WI38 (cell line): ENCODE measurements at regions not wholly inside any gene's neighbourhood (a gene's known extent, or its start where the extent isn't known, plus 50 kb on each side); places are given as distances from the start of the nearest gene placed in this dataset.
A peak's percentile ranks its signal among the peaks of the same experiment; 100 is the strongest.
"Not testable (repeated sequence)": the region's sequence is repeated elsewhere in the genome, so short reads cannot be mapped to it uniquely, and the experiment has no call there.

Experiments used
- H3K4me3 ChIP-seq: 2 replicates; pipeline ENCODE4 v1.5.1; 2011; ENCODE audit warnings: low read depth, mild to moderate bottlenecking, control low read depth, low read length
- CTCF ChIP-seq: IDR thresholded peaks from 2 replicates; pipeline ENCODE4 v1.5.1; 2012; ENCODE audit warnings: low read depth, mild to moderate bottlenecking, control low read depth, low read length

DNA sequence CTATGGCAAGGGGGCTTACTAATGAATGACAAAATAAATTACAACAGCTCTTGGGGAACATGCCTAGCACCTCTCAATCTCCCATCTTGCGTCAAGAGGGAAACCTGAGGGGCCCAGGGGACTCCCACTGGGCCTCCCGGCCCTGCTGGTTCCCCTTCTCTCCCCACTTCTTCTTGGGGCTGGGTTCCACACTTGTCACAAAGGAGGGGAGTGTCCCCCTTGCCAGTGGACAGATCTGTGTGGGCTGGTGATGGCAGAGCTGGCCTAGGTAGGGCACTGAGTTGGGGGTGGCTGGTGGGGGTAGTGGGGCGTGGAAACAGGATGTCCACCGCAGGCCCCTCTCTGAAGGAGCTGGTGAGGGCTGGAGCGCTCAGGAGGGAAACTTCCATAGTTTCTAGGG lies 184.0 kb upstream of the HAAO start:
- no peak for TF ChIP-seq CTCF
- H3K4me3 ChIP-seq, result no peak overlapping the region

GRCh38 chr2:42974721-42975717 lies 182.6 kb upstream of the HAAO start:
- TF ChIP-seq CTCF, result peak; percentile 83
- peak overlapping the region; percentile 38 for H3K4me3 ChIP-seq

DNA sequence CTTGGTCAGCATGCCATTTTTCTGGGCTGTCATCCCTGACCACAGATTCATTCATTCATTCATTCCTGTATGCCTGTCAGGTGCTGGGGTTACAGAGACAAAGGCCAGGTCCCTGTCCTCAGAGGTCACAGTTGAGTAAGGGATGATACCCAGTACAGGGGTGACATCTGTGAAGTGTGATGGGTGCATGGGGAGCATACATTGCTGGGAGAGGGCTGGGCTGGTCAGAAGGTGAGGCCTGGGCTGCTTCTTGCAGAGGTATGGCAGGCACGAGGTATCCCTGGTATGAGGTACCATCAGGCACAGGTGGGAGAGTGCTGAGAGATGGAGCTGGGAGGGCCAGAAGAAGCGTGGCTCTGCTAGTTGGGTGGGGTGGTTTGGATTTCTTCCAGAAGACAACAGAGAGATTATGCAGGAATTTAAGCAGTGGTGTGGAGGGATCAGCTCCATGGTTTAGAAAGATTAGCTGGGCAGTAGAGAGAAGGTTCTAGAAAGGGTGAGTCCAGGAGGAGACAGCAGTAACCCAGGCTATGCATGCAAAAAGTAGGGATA lies 181.9 kb upstream of the HAAO start:
- no peak for TF ChIP-seq CTCF
- H3K4me3 ChIP-seq, result no peak overlapping the region

DNA sequence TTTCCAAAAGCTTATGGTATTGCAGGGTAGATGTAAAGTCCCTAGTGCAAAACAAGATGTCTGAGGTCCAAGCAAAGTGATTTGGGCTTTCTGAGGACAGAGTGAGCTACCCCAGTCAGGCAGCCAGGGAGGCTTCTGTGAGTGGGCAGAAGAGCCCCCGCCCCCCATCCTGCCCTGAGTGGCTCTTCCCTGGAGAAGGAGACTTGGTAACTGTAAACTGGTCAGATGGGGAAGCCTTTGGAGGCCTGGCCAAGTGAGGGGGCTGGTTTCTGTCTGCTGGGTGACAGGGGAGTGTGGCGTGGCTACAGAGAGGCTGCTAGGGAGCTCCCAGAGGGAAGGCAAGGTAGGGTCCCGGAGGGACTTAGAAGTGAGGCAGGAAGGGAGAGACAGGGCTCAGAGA lies 181.3 kb upstream of the HAAO start:
- no peak for TF ChIP-seq CTCF
- no peak overlapping the region for H3K4me3 ChIP-seq

- H3K4me3 ChIP-seq, result not testable (repeated sequence)
Measured at GRCh38 chr2:42972933-42973516, 180.6 kb upstream of the HAAO start.

DNA sequence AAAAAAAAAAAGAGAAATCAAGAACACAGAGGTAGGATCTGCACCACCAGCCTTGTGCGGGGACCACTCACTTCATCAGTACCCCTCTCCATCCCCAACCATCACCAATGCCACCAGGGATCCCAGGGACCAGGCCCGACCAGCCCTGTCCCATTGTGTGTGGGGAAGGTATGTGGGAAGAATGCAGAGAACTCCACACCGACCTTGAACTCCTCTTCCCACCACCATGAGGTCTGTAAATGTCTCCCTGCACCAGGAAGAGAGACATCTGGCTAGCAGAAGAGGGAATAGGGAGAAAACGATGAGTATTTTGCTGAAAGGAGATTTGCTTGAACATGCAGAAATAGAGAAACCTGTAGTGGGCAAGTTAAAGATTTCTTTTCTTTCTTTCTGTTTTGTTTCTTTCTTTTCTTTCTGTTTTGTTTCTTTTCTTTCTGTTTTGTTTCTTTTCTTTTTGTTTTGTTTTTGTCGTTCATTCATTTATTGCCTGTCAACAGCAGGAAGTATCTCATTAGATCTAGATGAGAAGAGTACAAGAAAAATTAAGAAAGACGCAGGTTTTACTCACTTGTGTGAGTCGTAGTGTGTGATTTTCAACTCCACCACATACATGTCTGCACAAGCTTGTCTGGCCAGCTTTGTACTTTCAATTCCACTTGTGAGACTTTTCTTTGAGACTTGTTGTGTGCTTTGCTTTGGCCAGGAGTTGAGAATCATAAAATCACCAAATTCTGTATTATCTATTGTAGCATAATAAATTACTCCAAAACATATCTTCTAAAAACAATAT lies 179.8 kb upstream of the HAAO start:
- no peak overlapping the region for H3K4me3 ChIP-seq
- no peak for TF ChIP-seq CTCF

DNA sequence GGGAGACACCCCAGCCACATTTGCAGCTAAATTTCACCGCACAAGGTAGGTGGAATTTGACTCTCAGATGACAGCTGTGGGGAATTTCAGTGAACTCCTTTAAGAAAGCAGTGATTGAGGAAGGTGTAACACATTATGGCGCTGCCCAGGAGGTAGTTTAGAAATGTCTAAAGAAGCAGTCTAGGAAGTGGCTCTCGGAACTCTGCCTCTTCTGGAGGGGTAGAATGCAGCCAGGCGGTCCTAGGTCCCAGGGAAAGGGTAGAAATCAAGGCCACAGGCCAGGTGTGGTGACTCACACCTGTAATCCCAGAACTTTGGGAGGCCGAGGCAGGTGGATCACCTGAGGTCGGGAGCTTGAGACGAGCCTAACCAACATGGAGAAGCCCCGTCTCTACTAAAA lies 179.0 kb upstream of the HAAO start:
- no peak for TF ChIP-seq CTCF
- H3K4me3 ChIP-seq, result no peak overlapping the region
